H1 (cell line): ENCODE measurements at regions not wholly inside any gene's neighbourhood (a gene's known extent, or its start where the extent isn't known, plus 50 kb on each side); places are given as distances from the start of the nearest gene placed in this dataset.

Experiments used
- BRCA1 ChIP-seq: IDR thresholded peaks from 2 replicates; pipeline ENCODE4 v1.6.1; 2012; ENCODE audit warnings: low read depth, low read length, improper control_type of control experiment
- CTCF ChIP-seq, 3 experiments: IDR thresholded peaks; 1 replicate in 2 of 3; 2 replicates in 1 of 3; pipeline versions ENCODE4 v1.5.1 to v1.6.1; 2011; ENCODE audit warnings: low read length in 3 of 3, mild to moderate bottlenecking in 3 of 3, inconsistent platforms in 2 of 3, low read depth in 1 of 3, moderate library complexity in 1 of 3; ENCODE audit not compliant: insufficient read depth in 1 of 3; ENCODE audit errors: control extremely low read depth in 1 of 3
- POLR2AphosphoS5 ChIP-seq: IDR thresholded peaks from 2 replicates; pipeline ENCODE4 v1.6.1; 2011; ENCODE audit warnings: low read depth, low read length
- YY1 ChIP-seq: IDR thresholded peaks from 2 replicates; pipeline ENCODE4 v1.6.1; 2011; ENCODE audit warnings: low read depth, mild to moderate bottlenecking, low read length

DNA sequence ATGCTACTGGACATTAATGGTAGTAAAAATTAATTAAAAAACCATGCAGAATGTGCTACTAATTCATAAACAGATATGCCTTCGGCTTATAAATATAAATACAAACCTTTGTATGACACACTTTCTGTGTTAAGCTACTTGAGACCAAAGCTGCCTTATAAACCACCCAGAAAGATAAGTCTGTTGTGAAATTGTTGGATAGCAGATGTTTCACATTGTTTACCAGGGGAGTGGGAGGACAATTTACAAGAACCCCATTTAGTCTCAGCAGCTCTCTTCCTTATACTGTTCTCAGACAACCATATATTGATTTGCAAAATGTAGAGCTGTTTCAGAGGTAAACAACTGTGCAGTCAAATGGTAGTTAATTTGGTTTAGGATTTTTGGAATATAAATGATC is 524.4 kb downstream of the PRR16 start:
- TF ChIP-seq CTCF (IDR thresholded peaks at IDR 0.05; ENCODE audit: control extremely low read depth in 1 of 3, insufficient read depth in 1 of 3, low read depth in 1 of 3, low read length in 3 of 3) (no peak), POLR2AphosphoS5 (no peak), YY1 (no peak), BRCA1 (no peak)
